Endometrium (tissue), 2 donors: ENCODE measurements at regions not wholly inside any gene's neighbourhood (a gene's known extent, or its start where the extent isn't known, plus 50 kb on each side); places are given as distances from the start of the nearest gene placed in this dataset.

Source experiments
- FAIRE-seq: peaks from 2 replicates; lab custom pipeline; 2012; peaks lifted over from hg19 to GRCh38; lab: Jason Lieb, UNC
- donor health status: control.
- donor health status: control.

DNA sequence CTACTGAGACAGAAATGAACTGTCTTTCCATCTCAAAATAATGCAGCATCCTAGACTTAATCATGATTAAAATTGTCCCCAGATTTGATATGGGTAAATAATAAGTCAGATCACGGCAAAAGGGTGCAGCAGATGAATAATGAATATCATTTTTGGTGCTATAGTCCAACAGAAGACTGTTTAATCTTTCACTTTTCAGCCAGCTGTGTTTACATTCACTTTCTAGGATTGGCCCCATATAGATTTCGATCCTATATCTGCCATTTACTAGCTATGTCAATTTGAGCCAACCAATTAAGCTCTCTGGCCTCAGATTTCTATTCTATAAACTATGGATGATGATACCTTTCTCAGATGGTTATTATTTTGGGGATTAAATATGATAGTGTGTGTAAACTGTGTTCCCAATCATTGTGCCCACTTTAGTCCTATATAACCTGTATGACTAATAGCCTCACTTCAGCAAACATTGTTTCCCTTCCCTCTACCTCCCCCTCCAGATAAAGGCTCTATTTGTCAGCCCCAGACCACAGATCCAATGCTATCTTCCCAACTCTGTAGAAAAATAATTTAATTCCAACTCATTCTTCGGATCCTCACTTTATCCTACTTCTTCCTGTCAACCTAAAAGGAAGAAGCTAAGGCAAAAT, 53.6 kb upstream of the NT5E start:
- FAIRE-seq, result no peak

DNA sequence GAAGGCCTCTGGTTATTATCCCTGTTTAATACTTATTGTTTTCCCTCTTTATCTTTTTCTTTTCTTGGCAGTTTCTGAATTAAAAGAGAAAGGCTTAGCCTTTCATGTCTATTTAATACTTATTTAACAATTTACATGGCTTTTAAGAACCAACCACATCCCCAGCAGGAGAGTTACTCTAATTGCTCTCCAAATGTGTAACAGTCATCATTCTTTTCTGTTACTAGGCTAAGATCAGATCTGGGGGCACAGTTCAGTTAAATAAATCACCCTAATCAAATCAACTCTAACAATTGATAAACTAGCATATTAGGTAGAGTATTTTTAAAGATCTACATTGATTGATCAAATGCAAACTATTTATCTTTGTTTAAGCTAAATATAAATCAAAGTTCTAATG, 54.1 kb upstream of the NT5E start:
- FAIRE-seq, result no peak

DNA sequence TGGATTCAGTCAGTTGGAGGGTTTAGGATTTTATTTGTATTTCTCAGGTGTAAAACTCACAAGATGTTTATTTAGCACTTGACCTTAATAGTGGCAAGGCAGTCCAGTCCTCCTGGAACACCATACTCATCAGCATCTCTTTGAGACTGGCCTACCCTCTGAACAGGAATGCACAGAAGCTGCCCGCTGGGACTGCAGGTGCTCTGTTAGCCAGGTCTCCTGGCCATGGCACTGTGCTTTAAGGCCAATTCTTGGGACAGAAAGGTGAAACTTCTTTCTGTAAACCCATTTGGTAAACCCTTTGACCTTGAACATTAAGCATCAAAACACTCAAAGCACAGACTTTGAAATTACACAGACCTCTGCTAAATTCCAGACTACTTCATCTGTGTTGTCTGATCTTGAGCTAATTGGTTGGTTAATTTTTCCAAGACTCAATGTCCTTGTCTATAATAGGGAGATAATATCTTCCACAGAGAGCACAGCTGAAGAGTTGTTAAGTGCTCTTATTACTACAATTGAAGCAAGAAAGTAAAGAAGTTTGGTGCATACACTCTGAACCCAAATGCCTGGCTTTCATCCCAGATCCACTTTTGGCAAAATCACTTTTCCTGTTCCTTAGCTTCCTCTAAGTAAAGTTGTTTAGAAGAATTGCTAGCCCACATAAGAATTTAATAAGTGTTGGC, 54.9 kb upstream of the NT5E start:
- FAIRE-seq, result peak; percentile 83

GRCh38 chr6:85394199-85394598, 55.7 kb upstream of the NT5E start:
- no peak for FAIRE-seq

DNA sequence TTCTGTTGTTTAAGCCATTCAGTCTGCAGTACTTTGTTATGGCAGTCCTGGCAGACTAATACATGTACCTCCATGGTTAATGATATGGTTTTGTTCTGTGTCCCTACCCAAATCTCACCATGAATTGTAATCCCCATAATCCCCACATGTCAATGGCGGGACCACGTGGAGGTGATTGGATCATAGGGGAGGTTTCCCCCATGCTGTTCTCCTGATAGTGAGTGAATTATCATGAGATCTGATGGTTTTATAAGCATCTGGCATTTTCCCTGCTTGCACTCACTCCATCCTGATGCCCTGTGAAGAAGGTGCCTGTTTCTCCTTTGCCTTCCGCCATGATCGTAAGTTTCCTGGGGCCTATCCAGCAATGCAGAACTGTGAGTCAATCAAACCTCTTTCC, 57.5 kb upstream of the NT5E start:
- no peak for FAIRE-seq

DNA sequence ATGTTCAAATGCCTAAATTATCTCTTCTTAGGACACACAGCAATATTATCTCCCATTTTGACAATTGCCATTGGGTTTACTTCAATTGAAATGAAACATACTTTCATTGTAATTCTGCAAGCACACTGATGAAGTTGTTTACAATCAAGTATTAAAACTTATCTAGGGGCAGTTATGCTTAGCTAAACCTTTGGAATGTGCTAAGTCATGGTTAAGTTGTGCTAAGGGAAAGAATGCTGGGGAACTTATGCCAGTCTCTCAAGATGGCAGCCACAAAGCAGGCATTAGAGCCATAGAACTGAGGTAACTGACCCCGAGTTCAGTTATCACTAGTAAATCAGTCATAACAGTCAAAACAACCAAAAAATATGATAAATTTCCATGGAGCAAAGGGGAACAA, 59.1 kb upstream of the NT5E start:
- no peak for FAIRE-seq

DNA sequence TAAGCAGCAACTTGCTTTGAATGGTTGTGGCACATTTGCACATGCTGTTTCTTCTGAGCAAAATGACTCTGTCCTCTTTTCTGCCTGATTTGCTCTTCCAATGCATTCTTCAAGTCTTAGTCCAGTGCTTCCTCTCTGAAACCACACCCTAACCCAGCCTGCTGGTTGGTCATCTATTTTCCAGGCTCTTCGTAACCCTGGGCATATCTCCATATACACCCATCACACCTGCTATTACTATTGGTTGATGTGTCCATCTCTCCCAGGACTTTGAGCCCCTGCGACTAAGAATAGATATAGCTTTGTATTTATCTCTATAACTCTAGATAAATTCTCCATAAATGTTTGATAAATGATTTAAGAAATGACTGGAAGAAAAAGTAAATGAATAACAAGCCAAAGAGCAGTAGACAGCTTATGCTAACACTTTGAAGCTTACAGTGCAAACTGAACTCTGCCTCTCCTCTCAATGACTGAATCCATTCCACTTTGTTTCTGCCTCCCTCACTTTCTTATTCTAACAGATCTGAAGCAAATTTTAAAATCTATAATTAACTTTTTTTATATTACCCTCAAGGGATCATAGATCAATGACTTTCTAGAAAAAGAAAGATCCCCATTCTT, 59.7 kb upstream of the NT5E start:
- no peak for FAIRE-seq

DNA sequence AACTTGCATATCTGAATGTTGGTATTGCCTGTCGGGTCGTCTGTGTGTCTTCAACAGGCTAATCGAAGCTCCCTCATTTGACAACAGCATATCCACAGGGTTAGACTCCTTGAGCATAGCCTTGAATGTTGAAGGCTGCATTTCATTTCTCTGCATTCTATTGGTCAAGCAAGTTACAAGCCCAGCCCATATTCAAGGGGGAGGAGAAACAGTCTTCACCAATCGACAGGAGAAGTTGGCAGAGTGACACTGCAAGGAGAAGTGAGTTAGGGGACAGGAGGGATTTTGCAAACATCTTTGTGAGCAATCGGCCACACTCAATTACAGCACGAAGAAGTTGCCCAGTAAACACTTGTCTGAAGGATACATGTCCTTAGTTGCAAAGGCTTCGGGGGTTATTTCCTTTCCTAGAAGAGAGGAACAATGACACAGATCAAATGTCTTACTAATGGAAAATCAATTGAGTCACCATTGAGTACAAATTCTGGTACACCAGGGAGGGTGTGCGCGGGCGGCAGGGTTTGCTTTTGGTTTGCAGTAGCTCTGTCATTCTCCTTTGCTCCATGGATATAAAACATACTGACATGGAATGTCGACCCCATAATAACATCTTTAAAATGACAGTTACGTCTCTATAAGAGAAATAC, 60.6 kb upstream of the NT5E start:
- FAIRE-seq, result no peak

DNA sequence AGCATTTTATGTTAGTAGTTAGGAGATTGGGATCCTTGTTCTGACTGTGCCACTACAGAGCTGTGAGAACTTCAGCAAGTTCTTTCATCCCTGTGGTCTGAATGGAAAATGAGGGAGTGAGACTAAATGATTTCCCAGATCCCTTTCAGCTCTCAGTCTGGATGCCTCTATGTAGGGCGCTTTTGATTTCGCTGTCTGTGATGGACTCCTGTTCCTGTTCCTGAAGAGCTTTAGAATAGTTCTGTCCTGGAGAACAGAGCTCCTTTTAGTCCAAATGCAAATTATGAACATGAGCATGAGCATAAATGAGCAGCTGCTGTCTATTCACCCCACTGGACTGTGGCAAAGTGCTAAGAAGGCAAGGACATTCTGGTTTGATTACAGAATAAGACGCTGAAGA, 61.4 kb upstream of the NT5E start:
- FAIRE-seq, result no peak

- FAIRE-seq, result no peak
These were observed 64.1 kb upstream of the NT5E start for GRCh38 chr6:85385636-85386315.

DNA sequence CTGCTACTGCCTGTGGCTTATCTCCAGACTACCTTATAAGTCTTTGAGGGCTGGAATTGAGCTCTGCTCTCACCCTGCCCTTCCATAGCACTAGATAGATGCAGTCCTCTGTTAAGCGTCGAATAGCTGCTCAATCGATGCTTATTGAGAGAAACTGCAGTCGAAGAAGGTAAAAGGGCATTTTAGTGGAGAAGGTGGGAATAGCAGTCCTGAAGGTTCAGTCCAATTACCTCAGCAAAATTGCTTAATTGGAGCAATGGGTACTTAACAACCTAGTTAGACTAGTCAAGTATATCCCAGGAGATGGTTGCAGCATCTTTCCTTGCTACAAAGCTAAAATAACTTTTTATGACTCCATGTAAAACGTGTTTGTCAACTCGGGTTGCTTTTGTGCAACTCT, 66.8 kb upstream of the NT5E start:
- FAIRE-seq, result no peak

- FAIRE-seq, result no peak
These were observed 67.3 kb upstream of the NT5E start for GRCh38 chr6:85382541-85382940.

DNA sequence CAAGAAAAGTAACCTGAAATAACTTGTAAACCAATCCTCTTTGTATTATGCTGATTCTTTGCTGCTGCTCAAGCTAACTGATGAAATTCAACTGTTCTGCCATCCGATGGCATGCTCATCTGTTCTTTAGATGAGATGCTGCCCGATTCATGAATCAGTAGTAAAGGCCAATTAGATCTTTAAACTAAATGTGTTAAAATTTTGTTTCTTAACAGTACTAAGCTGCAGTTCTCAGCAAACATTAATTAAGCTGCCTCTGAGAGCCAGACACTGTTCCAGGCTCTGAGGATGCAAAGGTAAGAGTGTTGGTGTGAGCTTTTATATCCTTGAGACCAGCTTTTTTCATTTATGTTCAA, 77.0 kb upstream of the NT5E start:
- FAIRE-seq, result no peak

GRCh38 chr6:85372188-85372914, 77.5 kb upstream of the NT5E start:
- no peak for FAIRE-seq

DNA sequence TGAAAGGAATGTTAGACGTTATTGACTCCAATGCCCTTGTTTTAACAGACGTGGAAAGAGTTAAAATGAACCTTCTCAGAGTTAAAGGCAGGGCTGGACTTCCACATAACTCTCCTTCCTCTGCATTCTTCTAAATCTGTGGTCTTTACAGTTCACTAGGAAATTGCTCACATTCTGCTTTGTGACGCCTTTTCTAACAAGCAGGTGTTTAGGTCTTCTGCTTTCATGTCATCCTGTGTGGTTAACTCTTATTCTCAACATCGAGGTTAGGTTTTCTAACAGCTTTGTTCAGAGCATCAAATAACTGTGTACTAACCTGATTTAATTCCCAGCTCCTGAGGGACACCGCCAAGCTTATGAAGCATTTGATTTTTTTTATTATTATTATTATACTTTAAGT, 81.3 kb upstream of the NT5E start:
- FAIRE-seq, result no peak

DNA sequence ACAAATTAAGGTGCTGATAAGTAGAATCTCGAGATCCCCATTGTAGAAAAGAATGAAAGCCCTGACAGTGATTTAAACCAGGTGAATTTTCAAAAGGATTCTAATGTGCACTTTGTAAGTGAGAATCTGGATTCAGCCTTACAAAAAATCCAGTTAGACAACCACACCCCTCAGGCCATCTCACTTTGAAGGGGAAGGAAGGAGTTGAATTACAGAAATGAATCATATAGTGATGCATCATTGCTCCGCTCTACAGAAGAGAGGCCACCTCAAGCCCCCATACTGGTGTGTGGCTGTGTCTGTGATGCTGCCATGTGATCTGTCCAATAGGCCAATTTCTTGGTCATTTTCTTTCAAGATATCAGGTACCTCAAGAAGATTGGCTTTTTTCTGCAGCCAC, 85.5 kb upstream of the NT5E start:
- FAIRE-seq, result no peak

DNA sequence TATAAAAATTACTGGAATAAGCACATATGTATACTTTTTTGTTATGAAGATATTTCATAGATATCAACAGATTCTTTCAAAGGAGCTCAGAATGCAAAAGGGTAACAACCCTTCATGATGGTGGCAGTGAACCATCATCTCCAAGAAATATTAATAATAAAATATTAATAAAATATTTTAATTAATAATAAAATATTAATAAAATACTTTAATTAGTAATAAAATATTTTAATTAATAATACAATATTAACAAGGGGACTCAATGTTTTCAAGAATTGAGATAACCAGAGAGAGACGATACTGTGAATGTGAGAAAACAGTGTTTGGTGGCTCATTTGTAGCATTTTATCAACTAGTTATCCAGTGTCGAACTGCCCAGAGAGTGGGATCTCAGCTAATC, 86.0 kb upstream of the NT5E start:
- FAIRE-seq, result no peak

GRCh38 chr6:85362652-85363310, 87.1 kb upstream of the NT5E start:
- no peak for FAIRE-seq

DNA sequence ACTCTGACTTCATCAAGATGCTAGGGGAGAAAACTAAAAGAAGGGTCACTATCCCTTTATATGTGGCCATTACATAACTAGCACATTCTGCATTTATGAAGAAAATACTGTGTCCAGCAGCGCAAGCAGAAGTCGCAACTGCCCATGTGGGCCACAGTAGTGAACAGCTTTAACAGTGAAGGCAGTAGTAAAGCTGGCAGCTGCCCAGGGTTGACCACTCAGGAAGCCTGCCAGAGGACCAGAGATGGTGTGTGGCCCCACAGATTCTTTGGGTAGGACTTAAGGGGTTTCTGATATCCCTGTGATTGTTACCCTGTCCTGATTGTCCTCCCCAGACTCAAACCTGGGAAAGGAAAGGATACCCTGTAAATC, 88.3 kb upstream of the NT5E start:
- no peak for FAIRE-seq

DNA sequence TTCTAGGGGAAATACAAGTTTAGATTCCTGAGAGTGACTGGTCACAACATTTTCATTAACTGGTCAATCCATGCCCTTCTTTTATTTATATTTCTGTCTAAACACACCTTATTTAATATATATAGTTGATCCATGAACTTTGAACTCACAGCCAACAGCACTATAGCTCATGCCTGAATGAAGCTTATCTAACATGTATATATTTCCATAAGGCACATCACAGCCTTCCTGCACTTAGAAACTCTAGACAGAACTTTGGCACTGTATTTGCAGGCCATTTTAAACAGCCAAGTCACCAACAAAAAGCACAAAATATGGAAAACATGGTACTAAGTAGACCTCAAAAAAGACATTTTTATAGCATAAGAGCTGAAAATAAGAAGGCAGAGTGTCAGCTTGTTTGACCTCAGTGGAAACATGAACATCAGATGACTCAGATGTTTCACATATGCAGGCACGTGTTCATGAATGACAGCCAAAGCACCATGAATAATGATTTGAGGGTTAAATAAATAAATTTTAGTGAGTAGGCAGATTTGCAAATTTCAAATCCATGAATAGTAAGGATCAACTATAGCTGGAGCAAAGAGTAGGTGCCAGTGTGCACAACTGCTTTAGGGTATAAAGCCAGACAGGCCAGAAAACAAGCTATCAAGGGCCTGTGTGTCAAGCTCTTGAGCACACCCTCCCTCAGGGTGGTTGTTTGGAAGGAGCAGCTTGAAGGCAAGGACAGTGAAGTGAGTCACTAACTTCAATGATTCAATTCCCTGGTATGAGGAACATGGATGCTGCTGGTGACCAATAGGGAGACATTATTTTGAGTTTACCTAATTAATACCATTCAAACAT, 88.9 kb upstream of the NT5E start:
- peak; percentile 57 for FAIRE-seq

GRCh38 chr6:85357651-85358050, 92.2 kb upstream of the NT5E start:
- no peak for FAIRE-seq
